GM23338 (cell line): ENCODE measurements at regions not wholly inside any gene's neighbourhood (a gene's known extent, or its start where the extent isn't known, plus 50 kb on each side); places are given as distances from the start of the nearest gene placed in this dataset.

Experiments used
- ATAC-seq: fragments of 200-7000 bp; cut with Tn5 transposase; 3 replicates; pipeline ENCODE4 v1.9.1; 2020
- DNase-seq: peaks from one replicate; pipeline ENCODE4 v3.0.0-alpha.2; 2015; ENCODE audit warnings: low spot score
- H2AFZ ChIP-seq: fragments of 200-600 bp; sonication (generic); 2 replicates; pipeline ENCODE4 v1.8.0; 2016; ENCODE audit warnings: antibody characterized with exemption, mild to moderate bottlenecking, moderate library complexity
- H3F3A ChIP-seq: fragments of 200-600 bp; sonication (generic); replicated peaks from 2 replicates; pipeline ENCODE4 v1.8.0; 2017; ENCODE audit warnings: antibody characterized with exemption, mixed run types, low read depth
- H3K27ac ChIP-seq: fragments of 200-600 bp; sonication (generic); 2 replicates; pipeline ENCODE4 v1.6.1; 2016; ENCODE audit warnings: low read depth
- H3K27me3 ChIP-seq: fragments of 200-600 bp; sonication (generic); 2 replicates; pipeline ENCODE4 v1.8.0; 2016; ENCODE audit warnings: mild to moderate bottlenecking, mixed run types, moderate library complexity; ENCODE audit not compliant: insufficient read depth
- H3K36me3 ChIP-seq: fragments of 200-600 bp; sonication (generic); 2 replicates; pipeline ENCODE4 v1.8.0; 2016; ENCODE audit warnings: mild to moderate bottlenecking; ENCODE audit not compliant: insufficient read depth
- H3K4me1 ChIP-seq: fragments of 200-600 bp; sonication (generic); 2 replicates; pipeline ENCODE4 v1.8.0; 2016; ENCODE audit warnings: mild to moderate bottlenecking, moderate library complexity; ENCODE audit not compliant: insufficient read depth
- H3K4me2 ChIP-seq: fragments of 200-600 bp; sonication (generic); 2 replicates; pipeline ENCODE4 v1.7.1; 2017; ENCODE audit warnings: mixed run types
- H3K4me3 ChIP-seq: fragments of 200-600 bp; sonication (generic); 2 replicates; pipeline ENCODE4 v1.6.1; 2016; ENCODE audit warnings: mixed run types
- H3K79me2 ChIP-seq: fragments of 200-600 bp; sonication (generic); replicated peaks from 2 replicates; pipeline ENCODE4 v1.8.0; 2017; ENCODE audit warnings: mild to moderate bottlenecking; ENCODE audit not compliant: insufficient read depth
- H3K9me2 ChIP-seq: fragments of 200-600 bp; sonication (generic); 2 replicates; pipeline ENCODE4 v1.8.0; 2017; ENCODE audit not compliant: insufficient read depth
- H4K20me1 ChIP-seq: fragments of 200-600 bp; sonication (generic); replicated peaks from 2 replicates; pipeline ENCODE4 v1.8.0; 2017; ENCODE audit warnings: mild to moderate bottlenecking; ENCODE audit not compliant: insufficient read depth
- H3K27ac Mint-ChIP-seq: 2 replicates; pipeline ENCODE4 v1.8.0; 2020; ENCODE audit warnings: inconsistent platforms, mild to moderate bottlenecking, moderate library complexity, mixed read lengths
- H3K27me3 Mint-ChIP-seq: 3 replicates; pipeline ENCODE4 v1.8.0; 2022; ENCODE audit warnings: low read depth, mild to moderate bottlenecking, moderate library complexity, mixed read lengths, inconsistent platforms; ENCODE audit not compliant: insufficient read depth, poor library complexity
- H3K36me3 Mint-ChIP-seq: 3 replicates; pipeline ENCODE4 v1.8.0; 2021; ENCODE audit warnings: low read depth, mild to moderate bottlenecking, inconsistent platforms, moderate library complexity, mixed read lengths
- H3K4me1 Mint-ChIP-seq: 3 replicates; pipeline ENCODE4 v1.8.0; 2020; ENCODE audit warnings: mild to moderate bottlenecking, inconsistent platforms, mixed read lengths
- H3K4me3 Mint-ChIP-seq: 3 replicates; pipeline ENCODE4 v1.8.0; 2021; ENCODE audit warnings: moderate library complexity, mild to moderate bottlenecking, inconsistent platforms, mixed read lengths
- H3K9me3 Mint-ChIP-seq: 3 replicates; pipeline ENCODE4 v1.8.0; 2020; ENCODE audit warnings: moderate library complexity, mild to moderate bottlenecking, inconsistent platforms, mixed read lengths
- CREB1 ChIP-seq: fragments of 250-450 bp; sonication (Bioruptor Pico); IDR thresholded peaks from 2 replicates; pipeline ENCODE4 v1.5.0; 2020; ENCODE audit warnings: low read depth, mild to moderate bottlenecking, moderate library complexity
- CTCF ChIP-seq, 2 experiments: fragments of 200-600 bp in 1 of 2; sonication (generic) in 1 of 2; conservative IDR thresholded peaks; 2 replicates each; pipeline versions ENCODE4 v1.5.1 to v1.6.1; 2016 to 2017; ENCODE audit warnings: antibody characterized with exemption in 2 of 2, low read depth in 2 of 2, mild to moderate bottlenecking in 2 of 2, moderate library complexity in 1 of 2
- ETS1 ChIP-seq: IDR thresholded peaks from 2 replicates; pipeline ENCODE4 v1.6.1; 2016; ENCODE audit warnings: antibody characterized with exemption
- EZH2 ChIP-seq: fragments of 200-600 bp; sonication (generic); IDR thresholded peaks from one replicate; pipeline ENCODE4 v1.8.0; 2017; ENCODE audit warnings: antibody characterized with exemption, mild to moderate bottlenecking, low read depth; ENCODE audit not compliant: unreplicated experiment
- EZH2phosphoT487 ChIP-seq: fragments of 200-600 bp; sonication (generic); IDR thresholded peaks from one replicate; pipeline ENCODE4 v1.8.1; 2018; ENCODE audit warnings: antibody characterized with exemption; ENCODE audit not compliant: unreplicated experiment
- JUNB ChIP-seq: IDR thresholded peaks from one replicate; pipeline ENCODE4 v1.6.1; 2016; ENCODE audit warnings: antibody characterized with exemption; ENCODE audit not compliant: unreplicated experiment
- NANOG ChIP-seq: IDR thresholded peaks from 2 replicates; pipeline ENCODE4 v1.6.1; 2016; ENCODE audit warnings: antibody characterized with exemption, borderline replicate concordance
- POLR2AphosphoS5 ChIP-seq: IDR thresholded peaks from 2 replicates; pipeline ENCODE4 v1.6.1; 2016; ENCODE audit warnings: antibody characterized with exemption, low read depth
- REST ChIP-seq: IDR thresholded peaks from one replicate; pipeline ENCODE4 v1.6.1; 2018; ENCODE audit warnings: antibody characterized with exemption; ENCODE audit not compliant: unreplicated experiment
- STAT1 ChIP-seq: IDR thresholded peaks from one replicate; pipeline ENCODE4 v1.6.1; 2016; ENCODE audit warnings: antibody characterized with exemption; ENCODE audit not compliant: unreplicated experiment
- ZNF114 ChIP-seq: fragments of 250-450 bp; sonication (Bioruptor Pico); IDR thresholded peaks from 2 replicates; pipeline ENCODE4 v1.5.0; 2020; ENCODE audit warnings: mild to moderate bottlenecking, moderate library complexity
- ZNF331 ChIP-seq: fragments of 250-450 bp; sonication (Bioruptor Pico); IDR thresholded peaks from 2 replicates; pipeline ENCODE4 v1.5.0; 2020; ENCODE audit warnings: low read depth, mild to moderate bottlenecking, moderate library complexity
- ZNF462 ChIP-seq: fragments of 250-450 bp; sonication (Bioruptor Pico); IDR thresholded peaks from 2 replicates; pipeline ENCODE4 v1.5.0; 2020; ENCODE audit warnings: mild to moderate bottlenecking, moderate library complexity

GRCh38 chr5:57066924-57067596, 106.8 kb upstream of the GPBP1 start:
- Mint-ChIP-seq H3K4me3 (no peak overlapping the region), H3K4me1 (peaks cover 3% of the 10 kb centered on the region; the same call in 2 of the 3 replicates), H3K27me3 (peaks cover 14% of the 10 kb centered on the region), H3K9me3 (peaks cover 20% of the 10 kb centered on the region), H3K36me3 (peaks cover 16% of the 10 kb centered on the region; the same call in 2 of the 3 replicates), H3K27ac (no peak overlapping the region)
- no peak overlapping the region for H3K4me3 ChIP-seq
- no peak for TF ChIP-seq STAT1
- no peak for TF ChIP-seq ZNF462 (CRISPR knock-in tag)
- no peak for TF ChIP-seq ZNF114
- TF ChIP-seq JUNB, result no peak
- TF ChIP-seq POLR2AphosphoS5, result no peak
- no peak for TF ChIP-seq ZNF331 (CRISPR knock-in tag)
- no peak for TF ChIP-seq EZH2phosphoT487
- TF ChIP-seq EZH2, result no peak
- no peak for TF ChIP-seq ETS1
- TF ChIP-seq REST, result no peak
- no peak for TF ChIP-seq NANOG
- no peak for TF ChIP-seq CTCF (conservative IDR thresholded peaks at IDR 0.05; ENCODE audit: low read depth in 2 of 2)
- no peak for TF ChIP-seq CREB1 (CRISPR knock-in tag)
- no peaks in the 10 kb centered on the region for H4K20me1 ChIP-seq
- peaks cover 20% of the 10 kb centered on the region; the same call in 1 of the 2 replicates for H3K9me2 ChIP-seq
- H3F3A ChIP-seq, result no peaks in the 10 kb centered on the region
- DNase-seq, result no peak
- H3K4me1 ChIP-seq, result peaks cover 3% of the 10 kb centered on the region; the same call in 1 of the 2 replicates
- H3K4me2 ChIP-seq, result no peak overlapping the region
- no peak overlapping the region for H3K27ac ChIP-seq
- peak overlapping the region; percentile 83 for H2AFZ ChIP-seq
- no peaks in the 10 kb centered on the region for H3K79me2 ChIP-seq
- H3K27me3 ChIP-seq, result no peaks in the 10 kb centered on the region
- ATAC-seq, result no peak
- peaks cover 10% of the 10 kb centered on the region; the same call in 1 of the 2 replicates for H3K36me3 ChIP-seq
